GM19239 (cell line): ENCODE measurements at regions not wholly inside any gene's neighbourhood (a gene's known extent, or its start where the extent isn't known, plus 50 kb on each side); places are given as distances from the start of the nearest gene placed in this dataset.

Source experiments
- DNase-seq: peaks from one replicate; pipeline ENCODE4 v3.0.0; 2011; ENCODE audit warnings: low spot score; ENCODE audit not compliant: insufficient read length
- FAIRE-seq: peaks from 2 replicates; lab custom pipeline; 2011; peaks lifted over from hg19 to GRCh38; lab: Jason Lieb, UNC

DNA sequence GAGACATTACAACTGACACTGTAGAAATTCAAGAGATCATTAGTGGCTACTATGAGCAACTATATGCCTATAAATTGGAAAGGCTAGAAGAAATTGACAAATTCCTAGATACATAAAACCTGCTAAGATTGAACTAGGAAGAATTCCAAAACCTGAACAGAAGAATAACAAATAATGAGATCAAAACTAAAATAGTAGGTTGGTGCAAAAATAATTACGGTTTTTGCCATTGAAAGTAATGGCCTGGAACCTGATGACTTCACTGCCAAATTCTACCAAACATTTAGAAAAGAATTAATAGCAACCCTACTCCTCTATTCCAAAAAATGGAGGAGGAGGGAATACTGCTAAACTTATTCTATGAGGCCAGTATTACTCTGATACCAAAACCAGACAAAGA lies 824.9 kb downstream of the KLHL13 start:
- FAIRE-seq: no peak
- no peak for DNase-seq

- no peak for DNase-seq
- FAIRE-seq: no peak
Observed at GRCh38 chrX:117274965-117275364, 812.2 kb upstream of the CT83 start.
